ENCODE measurements at regions not wholly inside any gene's neighbourhood (a gene's known extent, or its start where the extent isn't known, plus 50 kb on each side); places are given as distances from the start of the nearest gene placed in this dataset.

GRCh38 chr18:48462510-48462909 is 53.3 kb upstream of the ZBTB7C start:
- no peak for TF ChIP-seq CTCF (IDR thresholded peaks at IDR 0.05)
- no peak for TF ChIP-seq POLR2A (IDR thresholded peaks at IDR 0.05)

Measured in lower leg skin (tissue), 3 donors.